GM18873 (cell line): ENCODE measurements at regions not wholly inside any gene's neighbourhood (a gene's known extent, or its start where the extent isn't known, plus 50 kb on each side); places are given as distances from the start of the nearest gene placed in this dataset.

Experiments
- ATAC-seq: cut with Tn5 transposase; IDR thresholded peaks from one replicate; pipeline ENCODE4 v1.9.1; 2021; ENCODE audit warnings: mild to moderate bottlenecking, moderate library complexity, moderate number of reproducible peaks; ENCODE audit not compliant: unreplicated experiment, low FRiP score

GRCh38 chr15:70557521-70558258, 205.7 kb downstream of the UACA start:
- no peak for ATAC-seq

- no peak for ATAC-seq
Measured at GRCh38 chr15:70556779-70557178, 206.6 kb downstream of the UACA start.

GRCh38 chr15:70556151-70556741, 207.1 kb downstream of the UACA start:
- no peak for ATAC-seq

- no peak for ATAC-seq
Measured at GRCh38 chr15:70555713-70556112, 207.6 kb downstream of the UACA start.

GRCh38 chr15:70547846-70548487, 215.4 kb downstream of the UACA start:
- ATAC-seq, result no peak

- no peak for ATAC-seq
Measured at GRCh38 chr15:70545526-70545925, 217.8 kb downstream of the UACA start.

- no peak for ATAC-seq
Measured at GRCh38 chr15:70541511-70541910, 221.8 kb downstream of the UACA start.

GRCh38 chr15:70539912-70540530, 223.3 kb downstream of the UACA start:
- no peak for ATAC-seq

- ATAC-seq, result no peak
Measured at GRCh38 chr15:70539409-70539808, 223.9 kb downstream of the UACA start.

- no peak for ATAC-seq
Measured at GRCh38 chr15:70538278-70538677, 225.1 kb downstream of the UACA start.

- ATAC-seq, result no peak
Measured at GRCh38 chr15:70535955-70536338, 227.4 kb downstream of the UACA start.

- ATAC-seq, result no peak
Measured at GRCh38 chr15:70535071-70535954, 228.0 kb downstream of the UACA start.

GRCh38 chr15:70533931-70534742, 229.2 kb downstream of the UACA start:
- no peak for ATAC-seq

- ATAC-seq, result no peak
Measured at GRCh38 chr15:70532531-70533186, 230.7 kb downstream of the UACA start.

- no peak for ATAC-seq
Measured at GRCh38 chr15:70531576-70531975, 231.8 kb downstream of the UACA start.

- no peak for ATAC-seq
Measured at GRCh38 chr15:70530906-70531305, 232.5 kb downstream of the UACA start.

- no peak for ATAC-seq
Measured at GRCh38 chr15:70530503-70530902, 232.9 kb downstream of the UACA start.

GRCh38 chr15:70530017-70530499, 233.3 kb downstream of the UACA start:
- no peak for ATAC-seq

GRCh38 chr15:70528816-70529215, 234.5 kb downstream of the UACA start:
- ATAC-seq, result no peak
